ENCODE measurements at regions not wholly inside any gene's neighbourhood (a gene's known extent, or its start where the extent isn't known, plus 50 kb on each side); places are given as distances from the start of the nearest gene placed in this dataset.
"Not testable (repeated sequence)": the region's sequence is repeated elsewhere in the genome, so short reads cannot be mapped to it uniquely, and the experiment has no call there.

DNA sequence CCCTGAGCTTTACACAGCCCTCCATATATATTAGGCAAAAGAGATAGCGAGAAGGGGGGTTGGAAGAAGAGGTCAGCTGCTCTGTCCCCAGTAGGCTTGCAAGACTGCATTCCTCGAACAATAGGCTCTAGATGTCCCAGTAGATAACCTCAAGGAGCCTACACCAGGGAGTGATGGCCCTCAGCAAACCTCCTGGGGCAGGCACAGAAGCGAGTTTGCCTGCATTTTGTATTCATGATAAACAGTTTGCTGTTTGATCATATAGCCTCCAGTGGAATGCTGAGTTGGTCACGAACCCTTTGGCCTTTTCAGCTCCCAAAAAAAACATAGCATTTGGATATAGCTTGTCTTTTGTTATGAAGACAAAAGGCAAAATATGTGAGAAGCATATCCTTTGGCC is 95.1 kb upstream of the GRAMD1B start:
- TF ChIP-seq FOXP2 (optimal IDR thresholded peaks at IDR 0.05; ENCODE audit: control extremely low read depth, extremely low read length, insufficient read depth) (no peak), EZH2 (IDR thresholded peaks at IDR 0.05) (no peak), POLR2AphosphoS5 (IDR thresholded peaks at IDR 0.05; ENCODE audit: borderline replicate concordance, low read depth, low read length) (no peak)
- Histone ChIP-seq H3K36me3 (ENCODE audit: insufficient read depth, low read length) (no peaks in the 10 kb centered on the region), H3K27ac (no peak overlapping the region), H3K9me3 (ENCODE audit: low read depth, low read length) (no peaks in the 10 kb centered on the region), H3K9ac (ENCODE audit: insufficient read length) (no peak overlapping the region), H3K4me3 (no peak overlapping the region)
- no peak for DNase-seq (ENCODE audit: low read depth, low spot score)

DNA sequence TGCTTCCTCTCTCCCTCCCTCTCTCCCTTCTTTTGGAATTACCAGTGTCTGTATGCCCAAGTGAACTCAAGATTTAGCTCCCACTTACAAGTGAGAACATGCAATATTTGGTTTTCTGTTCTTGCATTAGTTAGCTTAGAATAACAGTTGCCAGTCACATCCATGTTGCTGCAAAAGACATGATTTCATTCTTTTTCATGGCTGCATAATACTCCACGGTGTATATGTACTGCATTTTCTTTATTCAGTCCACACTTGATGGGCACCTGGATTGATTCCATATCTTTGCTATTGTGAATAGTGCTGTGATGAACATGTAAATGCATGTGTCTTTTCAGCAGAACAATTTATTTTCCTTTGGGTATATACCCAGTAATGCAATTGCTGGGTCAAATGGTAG is 97.5 kb upstream of the GRAMD1B start:
- H3K4me3 ChIP-seq; H3K9me3 ChIP-seq (ENCODE audit: low read depth, low read length); H3K9ac ChIP-seq (ENCODE audit: insufficient read length); H3K27ac ChIP-seq; H3K36me3 ChIP-seq (ENCODE audit: insufficient read depth, low read length); DNase-seq (ENCODE audit: low read depth, low spot score): not testable (repeated sequence)

DNA sequence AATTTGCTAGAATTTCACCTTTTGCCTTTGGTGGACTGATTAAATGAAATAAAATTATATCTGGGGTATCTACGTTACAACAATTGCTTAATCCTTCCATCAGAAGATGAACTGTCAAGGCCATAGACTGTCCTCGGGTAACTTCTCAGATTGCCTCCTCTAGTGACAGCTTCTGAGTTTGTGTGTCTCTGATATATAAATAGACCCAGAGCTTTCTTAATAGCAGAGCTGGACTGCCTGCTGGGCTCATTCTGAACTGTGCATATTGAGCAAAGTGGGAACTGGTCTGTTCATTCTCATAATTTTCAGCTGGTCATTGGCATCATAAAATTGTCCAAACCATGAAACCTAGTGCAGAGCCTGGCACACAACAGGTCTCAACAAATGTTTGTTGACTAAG is 99.1 kb upstream of the GRAMD1B start:
- no peak for TF ChIP-seq POLR2AphosphoS5 (IDR thresholded peaks at IDR 0.05; ENCODE audit: borderline replicate concordance, low read depth, low read length)
- no peak for TF ChIP-seq FOXP2 (optimal IDR thresholded peaks at IDR 0.05; ENCODE audit: control extremely low read depth, extremely low read length, insufficient read depth)
- H3K27ac ChIP-seq = no peak overlapping the region
- H3K36me3 ChIP-seq (ENCODE audit: insufficient read depth, low read length) = no peaks in the 10 kb centered on the region
- H3K4me3 ChIP-seq = no peak overlapping the region
- no peak overlapping the region for H3K9ac ChIP-seq (ENCODE audit: insufficient read length)
- H3K9me3 ChIP-seq (ENCODE audit: low read depth, low read length) = no peaks in the 10 kb centered on the region
- no peak for DNase-seq (ENCODE audit: low read depth, low spot score)

DNA sequence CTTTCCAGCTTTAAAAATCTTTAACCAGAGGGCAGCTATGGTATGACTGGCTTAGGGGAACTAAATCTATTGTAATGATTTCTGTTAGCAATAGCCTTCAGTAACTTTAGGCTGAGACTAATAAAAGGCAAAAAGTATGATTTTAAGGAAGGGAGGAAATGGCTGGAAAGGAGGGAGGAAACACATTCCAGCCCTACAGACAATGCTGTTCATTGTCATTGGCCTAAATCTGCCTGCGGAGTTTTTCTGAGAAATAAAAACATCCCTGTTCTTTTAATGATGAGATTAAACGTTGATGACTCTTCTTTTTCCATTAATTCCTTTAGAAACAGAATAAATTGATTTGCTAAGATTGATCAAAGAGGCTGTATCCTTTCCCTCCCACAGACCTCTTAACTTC is 99.6 kb upstream of the GRAMD1B start:
- Histone ChIP-seq H3K27ac (no peak overlapping the region), H3K4me3 (no peak overlapping the region), H3K9ac (ENCODE audit: insufficient read length) (no peak overlapping the region), H3K36me3 (ENCODE audit: insufficient read depth, low read length) (no peaks in the 10 kb centered on the region), H3K9me3 (ENCODE audit: low read depth, low read length) (no peaks in the 10 kb centered on the region)
- no peak for DNase-seq (ENCODE audit: low read depth, low spot score)
- TF ChIP-seq EZH2 (IDR thresholded peaks at IDR 0.05) (no peak), POLR2AphosphoS5 (IDR thresholded peaks at IDR 0.05; ENCODE audit: borderline replicate concordance, low read depth, low read length) (no peak), FOXP2 (optimal IDR thresholded peaks at IDR 0.05; ENCODE audit: control extremely low read depth, extremely low read length, insufficient read depth) (no peak)

DNA sequence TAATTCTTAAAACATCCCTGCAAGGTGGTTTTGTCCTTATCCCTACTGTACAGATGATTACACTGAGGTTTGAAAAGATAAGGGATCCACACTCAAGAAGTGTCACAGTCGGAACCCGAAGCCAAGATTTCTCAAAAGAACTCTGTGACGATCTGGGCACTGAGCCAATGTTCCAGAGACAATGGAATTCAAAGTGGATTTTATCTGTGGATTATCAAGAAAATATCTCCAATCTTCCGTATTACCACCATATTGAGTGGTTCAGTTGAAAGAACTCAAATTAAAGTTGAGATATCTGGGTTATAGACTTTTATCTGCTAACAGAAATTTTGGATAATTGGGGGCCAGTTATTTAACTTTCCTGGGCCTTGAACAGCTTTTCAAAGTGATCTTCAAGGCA is 100.0 kb upstream of the GRAMD1B start:
- no peak overlapping the region for H3K9ac ChIP-seq (ENCODE audit: insufficient read length)
- no peak overlapping the region for H3K27ac ChIP-seq
- no peak for TF ChIP-seq FOXP2 (optimal IDR thresholded peaks at IDR 0.05; ENCODE audit: control extremely low read depth, extremely low read length, insufficient read depth)
- TF ChIP-seq POLR2AphosphoS5 (IDR thresholded peaks at IDR 0.05; ENCODE audit: borderline replicate concordance, low read depth, low read length) = no peak
- no peak for TF ChIP-seq EZH2 (IDR thresholded peaks at IDR 0.05)
- H3K36me3 ChIP-seq (ENCODE audit: insufficient read depth, low read length) = no peaks in the 10 kb centered on the region
- H3K4me3 ChIP-seq = no peak overlapping the region
- no peaks in the 10 kb centered on the region for H3K9me3 ChIP-seq (ENCODE audit: low read depth, low read length)
- no peak for DNase-seq (ENCODE audit: low read depth, low spot score)

DNA sequence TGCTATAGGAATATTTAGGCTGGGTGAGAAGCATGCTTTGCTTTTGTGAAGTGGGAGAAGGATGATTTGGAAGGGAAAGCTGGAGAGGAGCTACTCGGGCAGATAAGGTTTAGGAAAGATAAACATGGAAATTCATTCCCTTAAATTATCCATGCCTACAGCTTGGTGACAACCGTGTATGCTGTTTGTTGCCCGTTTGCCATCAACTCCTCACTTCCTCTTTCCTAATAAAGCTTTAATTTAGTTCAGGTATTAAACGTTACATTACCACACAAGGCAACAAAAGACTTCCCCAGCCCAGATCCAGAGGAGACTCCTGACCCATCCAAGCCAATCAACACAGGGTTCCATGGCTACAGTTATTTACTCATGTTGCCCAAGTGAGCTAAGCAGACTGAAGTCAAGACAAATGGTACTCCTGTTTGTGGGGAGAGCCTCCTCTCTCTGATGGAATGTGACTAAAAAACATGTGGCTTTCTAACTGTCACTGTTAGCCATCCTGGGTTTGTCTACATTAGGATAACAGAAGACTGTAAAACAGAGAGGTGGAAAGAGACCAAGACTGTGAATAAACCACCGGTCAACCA is 101.7 kb upstream of the GRAMD1B start:
- TF ChIP-seq EZH2 (IDR thresholded peaks at IDR 0.05) (no peak), POLR2AphosphoS5 (IDR thresholded peaks at IDR 0.05; ENCODE audit: borderline replicate concordance, low read depth, low read length) (no peak), FOXP2 (optimal IDR thresholded peaks at IDR 0.05; ENCODE audit: control extremely low read depth, extremely low read length, insufficient read depth) (no peak)

DNA sequence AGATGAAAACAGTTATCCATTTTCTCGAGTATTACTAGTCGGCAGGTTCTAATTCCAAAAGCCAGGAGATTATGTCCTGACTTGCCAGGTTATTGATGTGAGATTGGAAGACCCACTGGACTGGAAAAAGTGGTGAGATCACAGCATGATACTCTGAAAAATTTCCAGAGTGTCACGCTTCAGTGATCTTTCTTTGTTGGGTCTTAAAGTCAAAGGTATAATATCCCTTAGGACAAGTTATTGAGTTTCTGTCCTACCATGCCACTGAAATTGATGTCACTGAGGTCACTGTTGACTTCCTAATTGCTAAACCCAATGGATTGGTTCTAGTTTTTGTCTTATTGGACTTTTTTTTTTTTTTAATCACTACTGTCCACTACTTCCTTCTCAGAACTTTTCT is 104.5 kb upstream of the GRAMD1B start:
- no peak for DNase-seq (ENCODE audit: low read depth, low spot score)
- TF ChIP-seq FOXP2 (optimal IDR thresholded peaks at IDR 0.05; ENCODE audit: control extremely low read depth, extremely low read length, insufficient read depth) = no peak
- TF ChIP-seq EZH2 (IDR thresholded peaks at IDR 0.05) = no peak
- TF ChIP-seq POLR2AphosphoS5 (IDR thresholded peaks at IDR 0.05; ENCODE audit: borderline replicate concordance, low read depth, low read length) = no peak
- Histone ChIP-seq H3K9me3 (ENCODE audit: low read depth, low read length) (no peaks in the 10 kb centered on the region), H3K27ac (no peak overlapping the region), H3K9ac (ENCODE audit: insufficient read length) (no peak overlapping the region), H3K36me3 (ENCODE audit: insufficient read depth, low read length) (no peaks in the 10 kb centered on the region), H3K4me3 (no peak overlapping the region)

More for the DNA sequence above, 101.7 kb upstream of the GRAMD1B start:
- H3K4me3 ChIP-seq = no peak overlapping the region
- no peak overlapping the region for H3K9ac ChIP-seq (ENCODE audit: insufficient read length)
- H3K36me3 ChIP-seq (ENCODE audit: insufficient read depth, low read length) = no peaks in the 10 kb centered on the region
- H3K27ac ChIP-seq = no peak overlapping the region
- H3K9me3 ChIP-seq (ENCODE audit: low read depth, low read length) = no peaks in the 10 kb centered on the region
- DNase-seq (ENCODE audit: low read depth, low spot score) = no peak

DNA sequence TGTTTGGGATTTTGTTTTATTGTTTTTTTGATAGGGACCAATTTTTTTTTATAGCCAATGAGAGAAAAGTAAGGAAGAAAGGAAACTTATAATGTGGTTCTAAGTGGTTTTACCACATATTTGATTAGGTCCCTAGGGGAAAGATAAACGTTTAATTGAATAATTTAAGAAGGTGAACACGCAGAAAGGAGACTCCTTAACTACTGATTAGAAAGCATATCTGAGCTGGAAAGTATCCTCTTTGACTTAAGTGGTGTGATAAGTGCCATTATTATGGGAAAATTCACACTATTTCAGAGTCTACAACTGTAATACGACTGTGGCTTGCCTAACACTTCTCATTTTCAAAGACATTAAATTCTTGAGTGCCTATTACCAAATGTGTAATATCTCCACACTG is 106.5 kb upstream of the GRAMD1B start:
- no peaks in the 10 kb centered on the region for H3K36me3 ChIP-seq (ENCODE audit: insufficient read depth, low read length)
- H3K27ac ChIP-seq = no peak overlapping the region
- TF ChIP-seq POLR2AphosphoS5 (IDR thresholded peaks at IDR 0.05; ENCODE audit: borderline replicate concordance, low read depth, low read length) (no peak), FOXP2 (optimal IDR thresholded peaks at IDR 0.05; ENCODE audit: control extremely low read depth, extremely low read length, insufficient read depth) (no peak), EZH2 (IDR thresholded peaks at IDR 0.05) (no peak)
- DNase-seq (ENCODE audit: low read depth, low spot score) = no peak
- H3K4me3 ChIP-seq = no peak overlapping the region
- no peak overlapping the region for H3K9ac ChIP-seq (ENCODE audit: insufficient read length)
- H3K9me3 ChIP-seq (ENCODE audit: low read depth, low read length) = no peaks in the 10 kb centered on the region

DNA sequence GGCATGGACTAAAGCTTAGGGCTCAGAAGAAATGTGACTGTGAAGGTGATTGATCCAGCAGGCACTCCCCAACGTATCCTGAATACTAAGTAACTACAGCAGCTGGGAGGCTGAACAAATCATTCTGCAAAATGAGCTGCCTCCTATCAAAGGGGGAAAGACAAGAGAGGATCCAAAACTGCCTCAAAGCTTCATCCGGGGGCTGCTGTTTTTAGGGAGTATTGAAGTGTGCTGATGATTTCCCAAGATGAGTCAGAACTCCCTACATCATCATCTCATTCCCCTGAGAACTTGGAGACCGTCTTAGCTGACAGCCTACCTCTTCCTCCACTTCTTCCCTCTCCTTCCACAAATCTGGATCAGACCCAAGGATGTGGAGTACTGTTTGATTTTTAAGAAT is 108.4 kb upstream of the GRAMD1B start:
- Histone ChIP-seq H3K4me3 (no peak overlapping the region), H3K9me3 (ENCODE audit: low read depth, low read length) (no peaks in the 10 kb centered on the region), H3K27ac (no peak overlapping the region), H3K9ac (ENCODE audit: insufficient read length) (no peak overlapping the region), H3K36me3 (ENCODE audit: insufficient read depth, low read length) (no peaks in the 10 kb centered on the region)
- TF ChIP-seq FOXP2 (optimal IDR thresholded peaks at IDR 0.05; ENCODE audit: control extremely low read depth, extremely low read length, insufficient read depth) (no peak), EZH2 (IDR thresholded peaks at IDR 0.05) (no peak), POLR2AphosphoS5 (IDR thresholded peaks at IDR 0.05; ENCODE audit: borderline replicate concordance, low read depth, low read length) (no peak)
- no peak for DNase-seq (ENCODE audit: low read depth, low spot score)

All from SK-N-MC (cell line).